Nephron (organoid): ENCODE measurements at regions not wholly inside any gene's neighbourhood (a gene's known extent, or its start where the extent isn't known, plus 50 kb on each side); places are given as distances from the start of the nearest gene placed in this dataset.

ENCODE experiments used
- H3K27ac Mint-ChIP-seq, 3 experiments: 2 replicates each; pipeline ENCODE4 v1.8.0; 2020; ENCODE audit warnings: mixed read lengths in 3 of 3, mild to moderate bottlenecking in 2 of 3, moderate library complexity in 1 of 3
- H3K27me3 Mint-ChIP-seq: 2 replicates; pipeline ENCODE4 v1.8.0; 2021; ENCODE audit warnings: low read depth, mild to moderate bottlenecking, moderate library complexity, mixed read lengths
- H3K36me3 Mint-ChIP-seq: 2 replicates; pipeline ENCODE4 v1.8.0; 2020; ENCODE audit warnings: low read depth, mixed read lengths
- H3K4me1 Mint-ChIP-seq: 2 replicates; pipeline ENCODE4 v1.8.0; 2020; ENCODE audit warnings: mixed read lengths
- H3K4me3 Mint-ChIP-seq, 3 experiments: 2 replicates each; pipeline ENCODE4 v1.8.0; 2020; ENCODE audit warnings: mild to moderate bottlenecking in 3 of 3, mixed read lengths in 3 of 3, moderate library complexity in 2 of 3
- H3K9me3 Mint-ChIP-seq: 2 replicates; pipeline ENCODE4 v1.8.0; 2020; ENCODE audit warnings: mixed read lengths
- TF ChIP-seq, protein P1 (sequence below), 3 experiments: fragments of 200-600 bp; sonication (generic); IDR thresholded peaks; one replicate each; pipeline ENCODE4 v1.5.0; 2021; ENCODE audit warnings: antibody characterized with exemption in 3 of 3; ENCODE audit not compliant: unreplicated experiment in 3 of 3

DNA sequence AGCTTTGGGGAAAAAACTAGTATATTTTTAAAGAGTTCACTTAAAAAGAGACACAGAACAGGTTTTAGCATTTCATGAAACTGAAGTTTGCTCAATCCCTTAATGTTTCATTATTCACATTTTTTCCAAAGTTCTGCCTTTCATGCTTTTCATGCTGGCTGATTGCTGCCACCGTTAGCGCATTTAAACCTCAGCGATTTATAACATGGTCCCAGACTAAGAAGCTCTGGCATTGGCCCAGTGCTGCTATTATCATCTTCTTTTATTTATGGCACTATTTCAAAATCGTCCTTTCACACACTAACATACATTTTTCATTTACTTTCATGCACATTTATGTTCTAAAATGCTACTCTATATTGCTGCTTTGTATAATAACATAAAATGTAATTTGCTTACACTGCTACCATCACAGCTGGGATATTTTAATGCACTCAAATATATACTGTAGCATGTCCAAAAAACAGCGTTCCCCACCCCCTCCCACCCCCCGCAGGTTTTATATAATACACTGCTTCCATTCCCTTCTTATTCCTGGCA lies 141.9 kb downstream of the MPP7 start:
- Mint-ChIP-seq H3K27ac (no peak overlapping the region), H3K4me1 (peaks cover 8% of the 10 kb centered on the region), H3K27me3 (peaks cover 3% of the 10 kb centered on the region), H3K36me3 (no peaks in the 10 kb centered on the region), H3K9me3 (peaks cover 3% of the 10 kb centered on the region), H3K4me3 (no peak overlapping the region)
- TF ChIP-seq, protein P1, sequence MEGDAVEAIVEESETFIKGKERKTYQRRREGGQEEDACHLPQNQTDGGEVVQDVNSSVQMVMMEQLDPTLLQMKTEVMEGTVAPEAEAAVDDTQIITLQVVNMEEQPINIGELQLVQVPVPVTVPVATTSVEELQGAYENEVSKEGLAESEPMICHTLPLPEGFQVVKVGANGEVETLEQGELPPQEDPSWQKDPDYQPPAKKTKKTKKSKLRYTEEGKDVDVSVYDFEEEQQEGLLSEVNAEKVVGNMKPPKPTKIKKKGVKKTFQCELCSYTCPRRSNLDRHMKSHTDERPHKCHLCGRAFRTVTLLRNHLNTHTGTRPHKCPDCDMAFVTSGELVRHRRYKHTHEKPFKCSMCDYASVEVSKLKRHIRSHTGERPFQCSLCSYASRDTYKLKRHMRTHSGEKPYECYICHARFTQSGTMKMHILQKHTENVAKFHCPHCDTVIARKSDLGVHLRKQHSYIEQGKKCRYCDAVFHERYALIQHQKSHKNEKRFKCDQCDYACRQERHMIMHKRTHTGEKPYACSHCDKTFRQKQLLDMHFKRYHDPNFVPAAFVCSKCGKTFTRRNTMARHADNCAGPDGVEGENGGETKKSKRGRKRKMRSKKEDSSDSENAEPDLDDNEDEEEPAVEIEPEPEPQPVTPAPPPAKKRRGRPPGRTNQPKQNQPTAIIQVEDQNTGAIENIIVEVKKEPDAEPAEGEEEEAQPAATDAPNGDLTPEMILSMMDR (IDR thresholded peaks at IDR 0.05; ENCODE audit: unreplicated experiment in 3 of 3) = no peak

GRCh38 chr10:28157379-28157778 lies 145.5 kb downstream of the MPP7 start:
- Mint-ChIP-seq H3K27me3 (peaks cover 7% of the 10 kb centered on the region), H3K4me1 (peaks cover 8% of the 10 kb centered on the region), H3K36me3 (no peaks in the 10 kb centered on the region), H3K4me3 (no peak overlapping the region), H3K9me3 (peaks cover 3% of the 10 kb centered on the region), H3K27ac (no peak overlapping the region)
- TF ChIP-seq, protein P1 (IDR thresholded peaks at IDR 0.05; ENCODE audit: unreplicated experiment in 3 of 3) = no peak

DNA sequence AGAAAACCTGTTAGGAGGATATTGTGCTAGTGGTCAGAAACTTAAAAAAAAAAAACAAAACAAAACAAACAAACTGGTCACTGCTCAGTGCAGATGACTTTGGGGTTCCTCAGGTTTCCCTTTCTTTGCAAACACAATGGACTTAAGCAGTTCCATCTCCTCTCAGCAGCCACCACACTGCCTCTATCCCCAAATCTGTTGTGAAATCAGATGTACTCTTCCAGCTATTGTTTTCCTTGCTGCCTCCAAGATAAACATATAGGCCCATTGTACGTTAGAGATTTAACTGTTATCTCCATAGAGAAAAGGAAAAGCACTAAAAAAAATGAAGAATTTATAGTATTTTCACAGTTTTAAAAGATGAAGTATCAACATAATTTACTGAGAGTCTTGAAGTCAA lies 147.1 kb downstream of the MPP7 start:
- TF ChIP-seq, protein P1 (IDR thresholded peaks at IDR 0.05; ENCODE audit: unreplicated experiment in 3 of 3) = no peak
- no peak overlapping the region for H3K4me3 Mint-ChIP-seq
- peaks cover 3% of the 10 kb centered on the region for H3K9me3 Mint-ChIP-seq
- no peak overlapping the region for H3K27ac Mint-ChIP-seq
- peaks cover 7% of the 10 kb centered on the region for H3K27me3 Mint-ChIP-seq
- no peaks in the 10 kb centered on the region for H3K36me3 Mint-ChIP-seq
- H3K4me1 Mint-ChIP-seq = no peaks in the 10 kb centered on the region

DNA sequence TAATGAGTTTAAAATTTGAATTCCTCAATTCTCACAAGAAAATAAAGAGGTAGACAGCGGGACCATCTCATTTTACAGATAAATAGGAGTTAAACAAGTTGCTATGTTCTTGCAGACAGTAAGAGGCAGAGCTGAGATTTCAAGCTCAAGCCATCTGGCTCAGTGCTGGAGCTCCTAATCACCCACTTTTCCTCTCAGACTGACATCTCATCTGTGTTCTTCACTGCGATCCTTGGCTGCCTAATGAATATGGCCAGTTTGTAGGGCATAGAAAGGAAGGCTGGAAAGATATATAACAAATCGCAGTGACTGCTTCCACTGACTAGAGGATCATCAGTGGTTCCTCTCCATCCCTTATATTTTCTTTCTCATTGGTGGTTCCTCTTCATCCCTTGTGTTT lies 151.2 kb downstream of the MPP7 start:
- Mint-ChIP-seq H3K27me3 (peaks cover 5% of the 10 kb centered on the region), H3K27ac (no peak overlapping the region), H3K36me3 (no peaks in the 10 kb centered on the region), H3K9me3 (peaks cover 3% of the 10 kb centered on the region), H3K4me1 (peaks cover 5% of the 10 kb centered on the region), H3K4me3 (no peak overlapping the region)
- TF ChIP-seq, protein P1 (IDR thresholded peaks at IDR 0.05; ENCODE audit: unreplicated experiment in 3 of 3) = no peak

- Mint-ChIP-seq H3K27me3 (peaks cover 5% of the 10 kb centered on the region), H3K9me3 (no peaks in the 10 kb centered on the region)
These were observed 150.9 kb upstream of the ODAD2 start for GRCh38 chr10:28149746-28150145.

GRCh38 chr10:28147706-28148105 lies 148.8 kb upstream of the ODAD2 start:
- H3K27ac Mint-ChIP-seq = no peak overlapping the region
- H3K36me3 Mint-ChIP-seq = no peaks in the 10 kb centered on the region
- no peaks in the 10 kb centered on the region for H3K9me3 Mint-ChIP-seq
- TF ChIP-seq, protein P1 (IDR thresholded peaks at IDR 0.05; ENCODE audit: unreplicated experiment in 3 of 3) = no peak
- peaks cover 5% of the 10 kb centered on the region for H3K4me1 Mint-ChIP-seq
- H3K27me3 Mint-ChIP-seq = peaks cover under 1% of the 10 kb centered on the region
- no peak overlapping the region for H3K4me3 Mint-ChIP-seq

More at GRCh38 chr10:28149746-28150145, 150.9 kb upstream of the ODAD2 start:
- TF ChIP-seq, protein P1 (IDR thresholded peaks at IDR 0.05; ENCODE audit: unreplicated experiment in 3 of 3) = no peak
- peaks cover 5% of the 10 kb centered on the region for H3K4me1 Mint-ChIP-seq
- no peak overlapping the region for H3K4me3 Mint-ChIP-seq
- H3K36me3 Mint-ChIP-seq = no peaks in the 10 kb centered on the region
- no peak overlapping the region for H3K27ac Mint-ChIP-seq
